ENCODE measurements at regions not wholly inside any gene's neighbourhood (a gene's known extent, or its start where the extent isn't known, plus 50 kb on each side); places are given as distances from the start of the nearest gene placed in this dataset.

DNA sequence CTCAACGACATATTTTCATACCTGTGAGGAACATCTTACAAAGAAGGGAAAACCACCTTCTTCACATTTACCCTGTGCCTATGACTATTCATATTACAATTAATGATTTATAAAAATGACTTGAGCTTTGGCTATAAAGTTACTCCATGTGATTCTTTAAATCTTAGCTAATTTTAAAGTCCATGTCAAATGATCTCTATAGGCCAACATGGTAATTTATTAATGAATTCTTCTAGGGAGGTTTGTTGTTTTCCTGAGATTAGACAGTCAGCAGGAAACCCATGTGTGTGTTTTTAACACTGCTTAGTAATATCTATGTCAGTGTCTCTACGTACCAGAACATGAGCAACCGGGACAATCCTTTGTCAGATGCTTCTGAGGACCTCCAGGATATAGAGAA, 307.3 kb downstream of the IPMK start:
- no peak overlapping the region for H3K4me3 ChIP-seq (ENCODE audit: low read depth, low read length)
- TF ChIP-seq, protein P1, sequence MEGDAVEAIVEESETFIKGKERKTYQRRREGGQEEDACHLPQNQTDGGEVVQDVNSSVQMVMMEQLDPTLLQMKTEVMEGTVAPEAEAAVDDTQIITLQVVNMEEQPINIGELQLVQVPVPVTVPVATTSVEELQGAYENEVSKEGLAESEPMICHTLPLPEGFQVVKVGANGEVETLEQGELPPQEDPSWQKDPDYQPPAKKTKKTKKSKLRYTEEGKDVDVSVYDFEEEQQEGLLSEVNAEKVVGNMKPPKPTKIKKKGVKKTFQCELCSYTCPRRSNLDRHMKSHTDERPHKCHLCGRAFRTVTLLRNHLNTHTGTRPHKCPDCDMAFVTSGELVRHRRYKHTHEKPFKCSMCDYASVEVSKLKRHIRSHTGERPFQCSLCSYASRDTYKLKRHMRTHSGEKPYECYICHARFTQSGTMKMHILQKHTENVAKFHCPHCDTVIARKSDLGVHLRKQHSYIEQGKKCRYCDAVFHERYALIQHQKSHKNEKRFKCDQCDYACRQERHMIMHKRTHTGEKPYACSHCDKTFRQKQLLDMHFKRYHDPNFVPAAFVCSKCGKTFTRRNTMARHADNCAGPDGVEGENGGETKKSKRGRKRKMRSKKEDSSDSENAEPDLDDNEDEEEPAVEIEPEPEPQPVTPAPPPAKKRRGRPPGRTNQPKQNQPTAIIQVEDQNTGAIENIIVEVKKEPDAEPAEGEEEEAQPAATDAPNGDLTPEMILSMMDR (conservative IDR thresholded peaks at IDR 0.05; ENCODE audit: low read depth, low read length), result no peak
- DNase-seq (ENCODE audit: low read depth), result no peak

GRCh38 chr10:57959318-57960006, 308.2 kb downstream of the IPMK start:
- no peak for DNase-seq (ENCODE audit: low read depth)
- TF ChIP-seq, protein P1 (conservative IDR thresholded peaks at IDR 0.05; ENCODE audit: low read depth, low read length), result no peak
- no peak overlapping the region for H3K4me3 ChIP-seq (ENCODE audit: low read depth, low read length)

DNA sequence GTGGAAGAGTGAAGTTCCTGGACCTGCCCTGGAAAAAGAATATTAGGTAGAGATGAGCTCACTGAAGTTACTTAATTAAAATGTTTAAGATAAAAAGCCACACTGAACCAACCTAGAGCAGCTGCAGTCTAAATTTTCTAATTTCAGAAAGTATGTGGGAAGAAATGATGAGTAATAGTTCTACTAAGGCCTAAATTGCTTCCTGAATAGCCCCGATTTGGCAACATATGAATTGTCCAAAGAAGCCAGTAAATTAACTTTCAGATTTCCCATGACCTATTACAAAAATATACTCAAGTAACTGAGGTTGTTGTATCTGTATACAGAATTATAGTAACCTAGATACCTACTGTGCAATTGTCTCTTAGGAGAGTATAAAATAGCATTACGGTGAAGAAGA, 312.6 kb downstream of the IPMK start:
- TF ChIP-seq, protein P1 (conservative IDR thresholded peaks at IDR 0.05; ENCODE audit: low read depth, low read length), result no peak
- no peak for DNase-seq (ENCODE audit: low read depth)
- no peak overlapping the region for H3K4me3 ChIP-seq (ENCODE audit: low read depth, low read length)

DNA sequence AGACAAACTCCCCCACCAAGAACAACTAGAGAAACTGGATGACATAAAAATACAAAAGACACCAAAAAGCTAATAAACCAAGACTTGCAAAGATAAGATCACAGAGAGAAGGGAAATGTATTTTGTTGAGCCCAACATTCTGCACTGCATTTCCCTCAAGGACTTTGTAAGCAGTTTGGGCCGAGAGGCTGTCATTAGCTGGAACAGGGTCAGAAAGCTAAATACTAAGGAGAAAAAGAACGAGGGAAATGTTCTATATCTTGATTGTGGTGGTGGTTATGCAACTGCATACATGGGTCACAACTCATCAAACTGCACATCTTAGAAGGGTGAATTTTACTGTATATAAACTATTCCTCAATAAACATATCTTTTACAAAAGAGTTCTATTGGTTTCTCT, 315.0 kb downstream of the IPMK start:
- TF ChIP-seq, protein P1 (conservative IDR thresholded peaks at IDR 0.05; ENCODE audit: low read depth, low read length), result no peak
- no peak for DNase-seq (ENCODE audit: low read depth)
- H3K4me3 ChIP-seq (ENCODE audit: low read depth, low read length), result no peak overlapping the region

- TF ChIP-seq, protein P1 (conservative IDR thresholded peaks at IDR 0.05; ENCODE audit: low read depth, low read length), result no peak
- H3K4me3 ChIP-seq (ENCODE audit: low read depth, low read length), result no peak overlapping the region
- DNase-seq (ENCODE audit: low read depth), result no peak
Observed at GRCh38 chr10:57950442-57950974, 317.2 kb downstream of the IPMK start.

DNA sequence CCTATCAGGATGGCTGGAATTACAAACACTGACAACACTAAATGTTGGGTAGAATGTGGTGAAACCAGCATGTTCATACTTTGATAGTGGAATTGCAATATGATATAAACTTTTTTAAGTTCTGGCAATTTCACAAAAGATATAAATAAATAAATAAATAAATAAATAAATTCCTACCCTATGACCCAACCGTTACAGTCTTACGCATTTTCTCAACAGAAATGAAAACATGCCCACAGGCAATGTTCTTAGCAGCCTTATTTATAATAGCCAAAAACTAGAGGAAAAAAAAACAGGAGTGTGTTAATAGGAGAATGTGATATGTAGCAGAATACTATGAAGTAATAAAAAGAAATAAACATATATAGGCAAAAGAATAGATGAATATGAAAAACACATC, 318.9 kb downstream of the IPMK start:
- DNase-seq (ENCODE audit: low read depth), result no peak
- TF ChIP-seq, protein P1 (conservative IDR thresholded peaks at IDR 0.05; ENCODE audit: low read depth, low read length), result no peak

GRCh38 chr10:57946833-57947232, 320.9 kb downstream of the IPMK start:
- H3K4me3 ChIP-seq (ENCODE audit: low read depth, low read length), result no peak overlapping the region
- no peak for DNase-seq (ENCODE audit: low read depth)
- TF ChIP-seq, protein P1 (conservative IDR thresholded peaks at IDR 0.05; ENCODE audit: low read depth, low read length), result no peak

More for the DNA sequence above, 318.9 kb downstream of the IPMK start:
- no peak overlapping the region for H3K4me3 ChIP-seq (ENCODE audit: low read depth, low read length)

All from epithelial cell of proximal tubule (primary cell).